ENCODE measurements at regions not wholly inside any gene's neighbourhood (a gene's known extent, or its start where the extent isn't known, plus 50 kb on each side); places are given as distances from the start of the nearest gene placed in this dataset.

- in situ Hi-C loops (cut with MboI; ENCODE audit: low pct_unique_long_range_greater_than_20kb, low sequenced_read_pairs): no loop called here
- DNase-seq: no peak
These were observed 114.0 kb downstream of the NSG2 start for GRCh38 chr5:174159327-174160114.

- in situ Hi-C loops (cut with MboI; ENCODE audit: low pct_unique_long_range_greater_than_20kb, low sequenced_read_pairs): no loop called here
These were observed 119.9 kb downstream of the NSG2 start for GRCh38 chr5:174165406-174165805.

GRCh38 chr5:174166231-174167079 is 120.9 kb downstream of the NSG2 start:
- in situ Hi-C loops (cut with MboI; ENCODE audit: low pct_unique_long_range_greater_than_20kb, low sequenced_read_pairs): no loop called here
- DNase-seq: no peak

More at GRCh38 chr5:174165406-174165805, 119.9 kb downstream of the NSG2 start:
- no peak for DNase-seq

GRCh38 chr5:174167080-174167910 is 121.8 kb downstream of the NSG2 start:
- no peak for DNase-seq
- in situ Hi-C loops (cut with MboI; ENCODE audit: low pct_unique_long_range_greater_than_20kb, low sequenced_read_pairs): no loop called here

- DNase-seq: no peak
- in situ Hi-C loops (cut with MboI; ENCODE audit: low pct_unique_long_range_greater_than_20kb, low sequenced_read_pairs): no loop called here
These were observed 126.6 kb downstream of the NSG2 start for GRCh38 chr5:174172152-174172551.

- no peak for DNase-seq
- in situ Hi-C loops (cut with MboI; ENCODE audit: low pct_unique_long_range_greater_than_20kb, low sequenced_read_pairs): no loop called here
These were observed 127.1 kb downstream of the NSG2 start for GRCh38 chr5:174172566-174172965.

- in situ Hi-C loops (cut with MboI; ENCODE audit: low pct_unique_long_range_greater_than_20kb, low sequenced_read_pairs): no loop called here
- no peak for DNase-seq
These were observed 128.3 kb downstream of the NSG2 start for GRCh38 chr5:174173766-174174165.

GRCh38 chr5:174175716-174176268 is 130.3 kb downstream of the NSG2 start:
- no peak for DNase-seq
- in situ Hi-C loops (cut with MboI; ENCODE audit: low pct_unique_long_range_greater_than_20kb, low sequenced_read_pairs): no loop called here

GRCh38 chr5:174176511-174176910 is 131.0 kb downstream of the NSG2 start:
- in situ Hi-C loops (cut with MboI; ENCODE audit: low pct_unique_long_range_greater_than_20kb, low sequenced_read_pairs): no loop called here
- DNase-seq: no peak

GRCh38 chr5:174177531-174177930 is 132.0 kb downstream of the NSG2 start:
- in situ Hi-C loops (cut with MboI; ENCODE audit: low pct_unique_long_range_greater_than_20kb, low sequenced_read_pairs): no loop called here
- DNase-seq: no peak

GRCh38 chr5:174177976-174178605 is 132.6 kb downstream of the NSG2 start:
- in situ Hi-C loops (cut with MboI; ENCODE audit: low pct_unique_long_range_greater_than_20kb, low sequenced_read_pairs): no loop called here
- no peak for DNase-seq

GRCh38 chr5:174180639-174181038 is 135.1 kb downstream of the NSG2 start:
- in situ Hi-C loops (cut with MboI; ENCODE audit: low pct_unique_long_range_greater_than_20kb, low sequenced_read_pairs): no loop called here
- DNase-seq: no peak

GRCh38 chr5:174182111-174182510 is 136.6 kb downstream of the NSG2 start:
- in situ Hi-C loops (cut with MboI; ENCODE audit: low pct_unique_long_range_greater_than_20kb, low sequenced_read_pairs): no loop called here
- no peak for DNase-seq

GRCh38 chr5:174183701-174184100 is 138.2 kb downstream of the NSG2 start:
- in situ Hi-C loops (cut with MboI; ENCODE audit: low pct_unique_long_range_greater_than_20kb, low sequenced_read_pairs): no loop called here
- no peak for DNase-seq

- no peak for DNase-seq
- in situ Hi-C loops (cut with MboI; ENCODE audit: low pct_unique_long_range_greater_than_20kb, low sequenced_read_pairs): no loop called here
These were observed 140.0 kb downstream of the NSG2 start for GRCh38 chr5:174185506-174185905.

- no peak for DNase-seq
- in situ Hi-C loops (cut with MboI; ENCODE audit: low pct_unique_long_range_greater_than_20kb, low sequenced_read_pairs): no loop called here
These were observed 140.7 kb downstream of the NSG2 start for GRCh38 chr5:174186096-174186695.

GRCh38 chr5:174187001-174187400 is 141.5 kb downstream of the NSG2 start:
- in situ Hi-C loops (cut with MboI; ENCODE audit: low pct_unique_long_range_greater_than_20kb, low sequenced_read_pairs): no loop called here
- DNase-seq: no peak

GRCh38 chr5:174187481-174187880 is 142.0 kb downstream of the NSG2 start:
- in situ Hi-C loops (cut with MboI; ENCODE audit: low pct_unique_long_range_greater_than_20kb, low sequenced_read_pairs): no loop called here

More at GRCh38 chr5:174187481-174187880, 142.0 kb downstream of the NSG2 start:
- DNase-seq: no peak

Measured in KBM-7 (cell line).